ENCODE measurements at regions not wholly inside any gene's neighbourhood (a gene's known extent, or its start where the extent isn't known, plus 50 kb on each side); places are given as distances from the start of the nearest gene placed in this dataset.

DNA sequence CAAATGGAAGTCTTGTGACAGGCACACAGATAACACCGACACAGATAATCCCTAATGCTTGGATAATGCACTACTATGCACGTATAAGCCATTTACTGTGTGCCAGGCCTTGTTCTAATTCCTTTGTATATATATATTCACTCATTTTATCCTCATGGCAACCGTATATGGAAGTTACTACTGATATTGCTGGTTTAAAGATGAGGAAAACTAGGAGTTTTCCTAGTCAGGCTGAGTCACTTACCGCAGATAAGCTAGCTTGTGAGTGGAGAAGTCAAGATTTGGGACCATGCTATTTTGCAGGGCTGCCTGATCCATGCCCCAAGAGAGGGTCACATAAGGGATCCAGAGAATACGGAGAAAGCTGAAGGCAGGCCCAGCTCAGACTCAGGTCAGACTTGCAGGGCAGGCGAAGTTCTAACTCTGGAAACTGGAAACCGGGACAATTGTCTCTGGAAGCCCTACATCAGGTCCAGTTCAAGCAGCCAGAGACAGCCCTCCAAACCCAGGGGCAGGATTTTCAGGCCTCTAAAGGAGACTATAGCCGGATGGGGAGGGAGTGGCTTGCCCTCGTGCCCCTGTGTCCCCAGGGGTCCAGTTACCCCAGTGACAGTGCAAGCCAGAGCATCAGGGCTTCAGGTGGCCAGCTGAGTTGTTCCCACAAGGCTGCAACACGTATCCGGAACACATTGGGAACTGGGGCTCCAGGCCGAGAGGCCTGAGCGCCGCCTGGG, 534.8 kb downstream of the INSC start (continued):
- TF ChIP-seq CHD7 (IDR thresholded peaks at IDR 0.05; ENCODE audit: low read depth, low read length) (no peak), ZBTB34 (CRISPR knock-in tag; IDR thresholded peaks at IDR 0.05) (no peak), TEAD1 (CRISPR knock-in tag; IDR thresholded peaks at IDR 0.05) (no peak), DACH1 (IDR thresholded peaks at IDR 0.05; ENCODE audit: partially characterized antibody) (no peak), ZNF696 (CRISPR knock-in tag; conservative IDR thresholded peaks at IDR 0.05) (no peak)
- TF ChIP-seq, protein P1, sequence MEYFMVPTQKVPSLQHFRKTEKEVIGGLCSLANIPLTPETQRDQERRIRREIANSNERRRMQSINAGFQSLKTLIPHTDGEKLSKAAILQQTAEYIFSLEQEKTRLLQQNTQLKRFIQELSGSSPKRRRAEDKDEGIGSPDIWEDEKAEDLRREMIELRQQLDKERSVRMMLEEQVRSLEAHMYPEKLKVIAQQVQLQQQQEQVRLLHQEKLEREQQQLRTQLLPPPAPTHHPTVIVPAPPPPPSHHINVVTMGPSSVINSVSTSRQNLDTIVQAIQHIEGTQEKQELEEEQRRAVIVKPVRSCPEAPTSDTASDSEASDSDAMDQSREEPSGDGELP (CRISPR knock-in tag; IDR thresholded peaks at IDR 0.05; ENCODE audit: borderline replicate concordance), result no peak
